ENCODE measurements at regions not wholly inside any gene's neighbourhood (a gene's known extent, or its start where the extent isn't known, plus 50 kb on each side); places are given as distances from the start of the nearest gene placed in this dataset.

- no peak for DNase-seq
These were observed 186.2 kb downstream of the ERMARD start for GRCh38 chr6:169937389-169938261.

GRCh38 chr6:169936355-169936975 is 185.0 kb downstream of the ERMARD start:
- DNase-seq, result no peak

- DNase-seq, result no peak
These were observed 184.4 kb downstream of the ERMARD start for GRCh38 chr6:169935861-169936260.

- DNase-seq, result no peak
These were observed 183.9 kb downstream of the ERMARD start for GRCh38 chr6:169935348-169935718.

- no peak for DNase-seq
These were observed 183.4 kb downstream of the ERMARD start for GRCh38 chr6:169934699-169935347.

- no peak for DNase-seq
These were observed 182.6 kb downstream of the ERMARD start for GRCh38 chr6:169933839-169934698.

DNA sequence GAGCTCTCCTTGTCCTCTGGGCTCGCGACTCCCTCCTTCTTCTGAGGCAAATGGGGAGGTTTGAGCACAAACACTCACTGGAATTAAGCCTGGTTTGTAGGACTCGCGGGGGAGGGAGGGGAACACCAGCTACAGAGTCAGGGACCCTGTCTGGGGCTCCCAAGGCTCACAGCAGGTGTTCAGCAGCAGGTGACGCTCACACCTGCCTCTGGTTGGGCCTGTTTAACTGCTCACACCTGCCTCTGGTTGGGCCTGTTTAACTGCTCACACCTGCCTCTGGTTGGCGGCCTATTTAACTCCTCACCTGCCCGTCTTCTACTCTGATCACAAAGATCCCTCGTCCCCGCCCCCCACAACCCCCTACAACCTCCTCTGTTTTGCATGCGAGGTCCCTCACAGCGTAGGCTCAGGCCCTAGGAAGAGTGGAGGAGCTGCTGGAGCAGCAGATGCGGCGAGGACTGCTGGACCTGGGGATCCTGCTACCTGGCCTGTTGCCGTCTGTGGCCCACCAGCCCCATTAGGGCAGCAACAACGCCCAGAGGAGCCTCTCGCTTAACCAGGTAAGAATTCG is 181.9 kb downstream of the ERMARD start:
- DNase-seq, result no peak

GRCh38 chr6:169932491-169932890 is 181.1 kb downstream of the ERMARD start:
- no peak for DNase-seq

- no peak for DNase-seq
These were observed 179.8 kb downstream of the ERMARD start for GRCh38 chr6:169931261-169931660.

DNA sequence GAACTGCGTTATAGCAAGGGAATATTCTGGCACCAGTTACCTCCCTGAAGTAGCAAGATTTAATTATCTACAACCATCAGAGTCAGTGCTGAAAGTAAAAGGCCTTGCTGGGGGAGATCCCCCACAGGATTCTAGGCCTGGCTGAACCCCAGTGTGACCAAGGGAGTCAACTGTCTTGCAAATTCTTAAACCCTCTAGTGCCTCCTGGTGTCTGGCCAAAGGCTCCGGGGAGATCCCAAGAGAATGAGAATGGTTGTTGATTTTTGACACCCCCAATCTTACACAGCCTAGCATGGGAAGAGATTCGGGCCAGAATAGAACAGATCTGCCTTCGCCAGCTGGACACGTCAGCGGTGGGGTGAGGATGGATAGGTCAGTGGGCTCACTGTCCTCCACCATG is 179.4 kb downstream of the ERMARD start:
- peak in 1 of 2 experiments; percentile 30 for DNase-seq

DNA sequence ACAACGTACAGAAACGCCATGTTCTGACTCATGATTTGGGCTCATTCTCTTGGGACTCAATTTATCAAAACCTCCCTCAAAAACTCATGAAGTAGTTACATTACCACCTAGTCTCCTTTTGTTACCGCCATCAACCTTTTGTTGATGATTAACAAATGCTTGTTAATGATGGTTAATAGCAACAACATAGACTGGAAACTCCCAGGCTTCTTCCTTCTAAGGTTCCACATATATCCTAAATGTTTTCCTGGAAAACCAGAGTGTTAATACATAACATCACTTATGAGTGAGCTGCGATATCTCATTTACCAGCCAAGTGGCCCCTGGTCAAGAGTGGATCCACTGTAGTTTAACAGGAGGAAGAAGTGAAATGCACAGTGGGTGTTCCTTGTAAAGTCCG is 176.3 kb downstream of the ERMARD start:
- no peak for DNase-seq

GRCh38 chr6:169926617-169927417 is 175.4 kb downstream of the ERMARD start:
- DNase-seq, result no peak

GRCh38 chr6:169923468-169924464 is 172.3 kb downstream of the ERMARD start:
- DNase-seq, result no peak

GRCh38 chr6:169921853-169922824 is 170.7 kb downstream of the ERMARD start:
- no peak for DNase-seq

DNA sequence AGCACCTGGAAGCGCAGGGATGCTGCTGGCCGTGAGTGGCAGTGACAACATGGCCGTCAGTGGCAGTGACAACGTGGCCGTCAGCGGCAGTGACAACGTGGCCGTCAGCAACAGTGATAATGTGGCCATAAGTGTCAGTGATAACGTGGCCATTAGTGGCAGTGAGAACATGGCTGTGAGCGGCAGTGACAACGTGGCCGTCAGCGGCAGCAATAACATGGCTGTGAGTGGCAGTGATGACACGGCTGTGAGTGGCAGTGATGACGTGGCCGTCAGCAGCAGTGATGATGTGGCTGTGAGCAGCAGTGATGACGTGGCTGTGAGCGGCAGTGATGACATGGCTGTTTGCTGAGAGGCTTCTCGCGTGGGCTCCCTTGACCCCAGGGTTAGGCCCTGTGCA is 169.8 kb downstream of the ERMARD start:
- DNase-seq, result no peak

GRCh38 chr6:169920359-169921020 is 169.1 kb downstream of the ERMARD start:
- DNase-seq, result no peak

DNA sequence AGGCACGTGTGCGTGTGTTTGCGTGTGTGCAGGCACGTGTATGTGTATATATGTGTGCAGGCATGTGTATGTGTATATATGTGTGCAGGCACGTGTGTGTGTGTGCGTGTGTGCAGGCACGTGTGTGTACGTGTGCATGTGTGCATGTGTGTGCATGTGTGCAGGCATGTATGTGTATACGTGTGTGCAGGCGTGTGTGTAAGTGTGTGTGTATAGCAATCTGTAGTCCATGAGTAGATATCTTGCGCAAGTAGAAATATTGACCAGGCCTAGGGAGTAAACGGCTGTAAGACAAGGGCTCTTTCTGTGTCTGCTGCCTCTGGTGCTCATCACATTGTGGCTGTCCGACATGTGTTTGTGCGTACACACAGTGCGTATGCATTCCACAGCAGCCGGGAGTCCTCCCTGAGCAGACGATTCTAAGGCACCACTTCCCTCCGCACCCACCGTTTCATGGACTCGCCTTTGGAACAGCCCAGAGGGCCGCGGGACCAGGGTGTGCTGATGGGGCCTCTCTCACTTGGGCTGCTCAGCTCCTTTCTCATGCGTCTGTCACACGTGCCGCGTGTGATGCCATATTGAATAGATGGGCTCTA is 167.6 kb downstream of the ERMARD start:
- no peak for DNase-seq

Measured in AML-193 (cell line).